SK-N-SH (cell line): ENCODE measurements at regions not wholly inside any gene's neighbourhood (a gene's known extent, or its start where the extent isn't known, plus 50 kb on each side); places are given as distances from the start of the nearest gene placed in this dataset.

ENCODE experiments used
- CTCF ChIA-PET: fragments of 300-600, 350-600 bp; formaldehyde crosslinking; extraction: SDS; loops from one replicate; lab custom pipeline; 2021; lab: Yijun Ruan, JAX
- POLR2A ChIA-PET: fragments of 350-600 bp; sonication (Branson Sonifier 250); formaldehyde crosslinking; extraction: SDS; loops from one replicate; lab custom pipeline; 2020; ENCODE audit warnings: antibody characterized with exemption, inconsistent platforms; lab: Yijun Ruan, JAX
- DNase-seq: peaks from one replicate; pipeline ENCODE4 v3.0.0; 2012
- H2AFZ ChIP-seq: fragments of 200-600 bp; sonication (generic); 2 replicates; pipeline ENCODE4 v1.8.1; 2016; ENCODE audit warnings: antibody characterized with exemption, mild to moderate bottlenecking, low read depth
- H3F3A ChIP-seq: fragments of 200-600 bp; sonication (generic); replicated peaks from 2 replicates; pipeline ENCODE3; 2016; ENCODE audit warnings: antibody characterized with exemption, mild to moderate bottlenecking; ENCODE audit not compliant: insufficient read depth
- H3K27ac ChIP-seq, 2 experiments: fragments of 200-500 bp in 1 of 2; fragments of 200-600 bp in 1 of 2; sonication (Bioruptor generic) in 1 of 2; sonication (generic), shearing (Covaris generic) in 1 of 2; 2 replicates each; pipeline versions ENCODE4 v1.5.1 to v1.6.1; 2014 to 2016; ENCODE audit warnings: low read depth in 2 of 2, inconsistent platforms in 1 of 2, low read length in 1 of 2, mild to moderate bottlenecking in 1 of 2, mixed read lengths in 1 of 2
- H3K27me3 ChIP-seq: fragments of 200-600 bp; sonication (generic), shearing (Covaris generic); 2 replicates; pipeline ENCODE4 v1.6.1; 2016; ENCODE audit warnings: mixed run types; ENCODE audit not compliant: insufficient read depth
- H3K36me3 ChIP-seq, 2 experiments: fragments of 200-500 bp in 1 of 2; fragments of 200-600 bp in 1 of 2; sonication (Bioruptor generic) in 1 of 2; sonication (generic) in 1 of 2; replicated peaks in 1 of 2; 2 replicates each; pipeline versions ENCODE3 to v1.5.1; 2014 to 2016; ENCODE audit warnings: low read length in 1 of 2, mild to moderate bottlenecking in 1 of 2; ENCODE audit not compliant: insufficient read depth in 2 of 2, control insufficient read depth in 1 of 2
- H3K4me1 ChIP-seq, 2 experiments: fragments of 200-500 bp in 1 of 2; fragments of 200-600 bp in 1 of 2; sonication (Bioruptor generic) in 1 of 2; sonication (generic), shearing (Covaris generic) in 1 of 2; 2 replicates each; pipeline versions ENCODE4 v1.5.1 to v1.6.1; 2014 to 2016; ENCODE audit warnings: low read depth in 1 of 2, low read length in 1 of 2, mixed run types in 1 of 2; ENCODE audit not compliant: insufficient read depth in 2 of 2, control insufficient read depth in 1 of 2
- H3K4me2 ChIP-seq: fragments of 200-600 bp; sonication (generic), shearing (Covaris generic); 2 replicates; pipeline ENCODE4 v1.6.1; 2017; ENCODE audit warnings: mixed run types
- H3K4me3 ChIP-seq, 2 experiments: fragments of 200-500 bp in 1 of 2; fragments of 200-600 bp in 1 of 2; sonication (Bioruptor generic) in 1 of 2; sonication (generic), shearing (Covaris generic) in 1 of 2; 2 replicates each; pipeline versions ENCODE4 v1.5.1 to v1.8.1; 2014 to 2016; ENCODE audit warnings: low read depth in 2 of 2, inconsistent platforms in 1 of 2, low read length in 1 of 2, mild to moderate bottlenecking in 1 of 2, mixed read lengths in 1 of 2, moderate library complexity in 1 of 2
- H3K79me2 ChIP-seq: fragments of 200-600 bp; sonication (generic); 2 replicates; pipeline ENCODE4 v1.8.1; 2017; ENCODE audit warnings: mild to moderate bottlenecking; ENCODE audit not compliant: insufficient read depth
- H3K9ac ChIP-seq: fragments of 200-600 bp; sonication (generic); 2 replicates; pipeline ENCODE4 v1.6.1; 2017; ENCODE audit warnings: mixed run types
- H3K9me2 ChIP-seq: fragments of 200-600 bp; sonication (generic); 2 replicates; pipeline ENCODE4 v1.6.1; 2017; ENCODE audit warnings: mixed run types
- H3K9me3 ChIP-seq: fragments of 200-600 bp; sonication (generic); 2 replicates; pipeline ENCODE4 v1.6.1; 2017; ENCODE audit warnings: mixed run types, mild to moderate bottlenecking, moderate library complexity
- H4K20me1 ChIP-seq: fragments of 200-600 bp; sonication (generic); 2 replicates; pipeline ENCODE4 v1.6.1; 2017; ENCODE audit warnings: mild to moderate bottlenecking, mixed run types; ENCODE audit not compliant: insufficient read depth
- CHD2 ChIP-seq: fragments of 150-350 bp; IDR thresholded peaks from 2 replicates; pipeline ENCODE4 v1.6.1; 2018; ENCODE audit warnings: low read length; ENCODE audit not compliant: partially characterized antibody
- FOXJ3 ChIP-seq: sonication (generic); formaldehyde crosslinking; IDR thresholded peaks from 2 replicates; pipeline ENCODE4 v1.5.1; 2020; ENCODE audit warnings: mild to moderate bottlenecking, missing genetic modification reagents
- GABPA ChIP-seq: IDR thresholded peaks from 2 replicates; pipeline ENCODE4 v1.4.0; 2012; ENCODE audit warnings: low read depth, mild to moderate bottlenecking
- MEF2A ChIP-seq: IDR thresholded peaks from 2 replicates; pipeline ENCODE4 v1.4.0; 2012; ENCODE audit warnings: low read depth, borderline replicate concordance
- NFIC ChIP-seq: IDR thresholded peaks from 2 replicates; pipeline ENCODE4 v1.4.0; 2012; ENCODE audit warnings: borderline replicate concordance
- RAD21 ChIP-seq: IDR thresholded peaks from 2 replicates; pipeline ENCODE4 v1.6.1; 2012; ENCODE audit warnings: mild to moderate bottlenecking, low read length
- SMC3 ChIP-seq: IDR thresholded peaks from 2 replicates; pipeline ENCODE4 v1.6.1; 2012; ENCODE audit warnings: low read depth, low read length, improper control_type of control experiment
- WGBS: methylation state at CpG from one replicate; pipeline ENCODE4 v1.1.6; 2017; ENCODE audit warnings: low lambda C conversion rate; 5-methylcytosine and 5-hydroxymethylcytosine counted together
- TF ChIP-seq, protein P1 (sequence below): fragments of 150-350 bp; IDR thresholded peaks from 2 replicates; pipeline ENCODE4 v1.6.1; 2016; ENCODE audit warnings: mild to moderate bottlenecking, low read depth, low read length
- TF ChIP-seq, protein P2 (sequence below): IDR thresholded peaks from 2 replicates; pipeline ENCODE4; 2012
- TF ChIP-seq, protein P3 (sequence below): IDR thresholded peaks from 2 replicates; pipeline ENCODE4 v1.4.0; 2012; ENCODE audit warnings: low read depth, borderline replicate concordance
- TF ChIP-seq, protein P4 (sequence below): IDR thresholded peaks from 2 replicates; pipeline ENCODE4 v1.6.1; 2012; ENCODE audit warnings: mild to moderate bottlenecking, low read depth, low read length, moderate library complexity
- TF ChIP-seq, protein P5 (sequence below): fragments of 150-350 bp; IDR thresholded peaks from 2 replicates; pipeline ENCODE4 v1.6.1; 2017; ENCODE audit warnings: antibody characterized with exemption, low read length, low read depth, borderline replicate concordance

DNA sequence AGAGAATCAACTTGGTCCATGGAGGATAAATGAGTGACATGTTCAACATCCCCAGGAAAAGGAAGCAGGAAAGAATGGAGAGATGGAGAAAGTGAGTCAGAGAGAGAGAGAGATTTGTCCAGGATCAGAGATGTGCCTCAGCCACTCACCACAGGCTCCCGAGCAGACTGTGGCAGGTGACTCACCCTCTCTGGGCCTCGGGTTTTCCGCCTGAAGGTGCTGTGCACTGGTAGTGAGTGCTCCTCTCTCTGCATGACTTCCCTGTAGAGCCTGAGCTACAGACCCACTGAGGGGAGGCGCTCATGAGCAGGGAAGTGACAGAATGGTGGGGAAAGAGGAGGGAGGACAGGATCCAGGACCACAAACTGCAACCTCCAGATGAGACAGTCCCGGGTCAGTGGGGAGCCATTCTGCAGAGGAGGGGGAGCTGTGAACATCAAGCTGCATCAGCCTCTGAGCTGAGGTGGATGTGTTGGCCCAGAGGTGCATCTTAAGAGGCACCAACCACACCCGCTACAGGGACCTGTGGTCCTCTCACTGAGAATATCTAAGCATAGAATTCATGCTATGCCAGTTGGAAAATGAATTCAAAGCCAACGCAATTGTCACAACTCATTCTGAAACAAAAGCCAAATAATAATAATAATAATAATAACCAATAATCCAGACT is 433.4 kb downstream of the BRD1 start:
- H4K20me1 ChIP-seq: no peaks in the 10 kb centered on the region
- no peaks in the 10 kb centered on the region for H3K79me2 ChIP-seq
- H3K4me2 ChIP-seq: no peak overlapping the region
- H3K9me2 ChIP-seq: no peaks in the 10 kb centered on the region
- H3K9me3 ChIP-seq: 0 out of 2 replicates have a peak, but pooled peaks cover 5% of the 10 kb centered on the region
- no peaks in the 10 kb centered on the region for H3K36me3 ChIP-seq
- H3F3A ChIP-seq: no peaks in the 10 kb centered on the region
- H3K27me3 ChIP-seq: no peaks in the 10 kb centered on the region
- POLR2A ChIA-PET: no interaction called here
- TF ChIP-seq, protein P1, sequence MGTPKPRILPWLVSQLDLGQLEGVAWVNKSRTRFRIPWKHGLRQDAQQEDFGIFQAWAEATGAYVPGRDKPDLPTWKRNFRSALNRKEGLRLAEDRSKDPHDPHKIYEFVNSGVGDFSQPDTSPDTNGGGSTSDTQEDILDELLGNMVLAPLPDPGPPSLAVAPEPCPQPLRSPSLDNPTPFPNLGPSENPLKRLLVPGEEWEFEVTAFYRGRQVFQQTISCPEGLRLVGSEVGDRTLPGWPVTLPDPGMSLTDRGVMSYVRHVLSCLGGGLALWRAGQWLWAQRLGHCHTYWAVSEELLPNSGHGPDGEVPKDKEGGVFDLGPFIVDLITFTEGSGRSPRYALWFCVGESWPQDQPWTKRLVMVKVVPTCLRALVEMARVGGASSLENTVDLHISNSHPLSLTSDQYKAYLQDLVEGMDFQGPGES: no peak
- TF ChIP-seq, protein P2, sequence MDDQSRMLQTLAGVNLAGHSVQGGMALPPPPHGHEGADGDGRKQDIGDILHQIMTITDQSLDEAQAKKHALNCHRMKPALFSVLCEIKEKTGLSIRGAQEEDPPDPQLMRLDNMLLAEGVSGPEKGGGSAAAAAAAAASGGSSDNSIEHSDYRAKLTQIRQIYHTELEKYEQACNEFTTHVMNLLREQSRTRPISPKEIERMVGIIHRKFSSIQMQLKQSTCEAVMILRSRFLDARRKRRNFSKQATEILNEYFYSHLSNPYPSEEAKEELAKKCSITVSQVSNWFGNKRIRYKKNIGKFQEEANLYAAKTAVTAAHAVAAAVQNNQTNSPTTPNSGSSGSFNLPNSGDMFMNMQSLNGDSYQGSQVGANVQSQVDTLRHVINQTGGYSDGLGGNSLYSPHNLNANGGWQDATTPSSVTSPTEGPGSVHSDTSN: no peak
- TF ChIP-seq, protein P3, sequence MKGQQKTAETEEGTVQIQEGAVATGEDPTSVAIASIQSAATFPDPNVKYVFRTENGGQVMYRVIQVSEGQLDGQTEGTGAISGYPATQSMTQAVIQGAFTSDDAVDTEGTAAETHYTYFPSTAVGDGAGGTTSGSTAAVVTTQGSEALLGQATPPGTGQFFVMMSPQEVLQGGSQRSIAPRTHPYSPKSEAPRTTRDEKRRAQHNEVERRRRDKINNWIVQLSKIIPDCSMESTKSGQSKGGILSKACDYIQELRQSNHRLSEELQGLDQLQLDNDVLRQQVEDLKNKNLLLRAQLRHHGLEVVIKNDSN: no peak
- TF ChIP-seq, protein P4, sequence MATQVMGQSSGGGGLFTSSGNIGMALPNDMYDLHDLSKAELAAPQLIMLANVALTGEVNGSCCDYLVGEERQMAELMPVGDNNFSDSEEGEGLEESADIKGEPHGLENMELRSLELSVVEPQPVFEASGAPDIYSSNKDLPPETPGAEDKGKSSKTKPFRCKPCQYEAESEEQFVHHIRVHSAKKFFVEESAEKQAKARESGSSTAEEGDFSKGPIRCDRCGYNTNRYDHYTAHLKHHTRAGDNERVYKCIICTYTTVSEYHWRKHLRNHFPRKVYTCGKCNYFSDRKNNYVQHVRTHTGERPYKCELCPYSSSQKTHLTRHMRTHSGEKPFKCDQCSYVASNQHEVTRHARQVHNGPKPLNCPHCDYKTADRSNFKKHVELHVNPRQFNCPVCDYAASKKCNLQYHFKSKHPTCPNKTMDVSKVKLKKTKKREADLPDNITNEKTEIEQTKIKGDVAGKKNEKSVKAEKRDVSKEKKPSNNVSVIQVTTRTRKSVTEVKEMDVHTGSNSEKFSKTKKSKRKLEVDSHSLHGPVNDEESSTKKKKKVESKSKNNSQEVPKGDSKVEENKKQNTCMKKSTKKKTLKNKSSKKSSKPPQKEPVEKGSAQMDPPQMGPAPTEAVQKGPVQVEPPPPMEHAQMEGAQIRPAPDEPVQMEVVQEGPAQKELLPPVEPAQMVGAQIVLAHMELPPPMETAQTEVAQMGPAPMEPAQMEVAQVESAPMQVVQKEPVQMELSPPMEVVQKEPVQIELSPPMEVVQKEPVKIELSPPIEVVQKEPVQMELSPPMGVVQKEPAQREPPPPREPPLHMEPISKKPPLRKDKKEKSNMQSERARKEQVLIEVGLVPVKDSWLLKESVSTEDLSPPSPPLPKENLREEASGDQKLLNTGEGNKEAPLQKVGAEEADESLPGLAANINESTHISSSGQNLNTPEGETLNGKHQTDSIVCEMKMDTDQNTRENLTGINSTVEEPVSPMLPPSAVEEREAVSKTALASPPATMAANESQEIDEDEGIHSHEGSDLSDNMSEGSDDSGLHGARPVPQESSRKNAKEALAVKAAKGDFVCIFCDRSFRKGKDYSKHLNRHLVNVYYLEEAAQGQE: no peak
- TF ChIP-seq RAD21 (no peak), FOXJ3 (CRISPR knock-in tag) (no peak), MEF2A (no peak), GABPA (no peak), SMC3 (no peak), CHD2 (no peak), NFIC (no peak)
- TF ChIP-seq, protein P5, sequence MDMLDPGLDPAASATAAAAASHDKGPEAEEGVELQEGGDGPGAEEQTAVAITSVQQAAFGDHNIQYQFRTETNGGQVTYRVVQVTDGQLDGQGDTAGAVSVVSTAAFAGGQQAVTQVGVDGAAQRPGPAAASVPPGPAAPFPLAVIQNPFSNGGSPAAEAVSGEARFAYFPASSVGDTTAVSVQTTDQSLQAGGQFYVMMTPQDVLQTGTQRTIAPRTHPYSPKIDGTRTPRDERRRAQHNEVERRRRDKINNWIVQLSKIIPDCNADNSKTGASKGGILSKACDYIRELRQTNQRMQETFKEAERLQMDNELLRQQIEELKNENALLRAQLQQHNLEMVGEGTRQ: no peak
- TF ChIP-seq, all 33 proteins: peak for 0
- 6% methylated on average over 6 of the region's 7 CpGs for WGBS
- no peak overlapping the region for H3K27ac ChIP-seq
- DNase-seq: no peak
- no peak overlapping the region for H3K9ac ChIP-seq
- no peak overlapping the region for H2AFZ ChIP-seq
- CTCF ChIA-PET: no interaction called here
- H3K4me3 ChIP-seq: no peak overlapping the region
- no peaks in the 10 kb centered on the region for H3K4me1 ChIP-seq
